Endothelial cell (in vitro differentiated cells): ENCODE measurements at regions not wholly inside any gene's neighbourhood (a gene's known extent, or its start where the extent isn't known, plus 50 kb on each side); places are given as distances from the start of the nearest gene placed in this dataset.
"Not testable (repeated sequence)": the region's sequence is repeated elsewhere in the genome, so short reads cannot be mapped to it uniquely, and the experiment has no call there.

Experiments used
- DNase-seq: peaks from one replicate; pipeline ENCODE4 v3.0.0; 2021; ENCODE audit warnings: low spot score
- H3K27ac Mint-ChIP-seq: one replicate; pipeline ENCODE4 v1.8.0; 2021; ENCODE audit warnings: mixed read lengths, inconsistent platforms; ENCODE audit not compliant: unreplicated experiment
- H3K27me3 Mint-ChIP-seq: one replicate; pipeline ENCODE4 v1.8.0; 2021; ENCODE audit warnings: mild to moderate bottlenecking, moderate library complexity, mixed read lengths, inconsistent platforms; ENCODE audit not compliant: unreplicated experiment
- H3K36me3 Mint-ChIP-seq: one replicate; pipeline ENCODE4 v1.8.0; 2021; ENCODE audit warnings: mild to moderate bottlenecking, low read depth, mixed read lengths, inconsistent platforms; ENCODE audit not compliant: unreplicated experiment
- H3K4me1 Mint-ChIP-seq: one replicate; pipeline ENCODE4 v1.8.0; 2021; ENCODE audit warnings: mild to moderate bottlenecking, mixed read lengths, inconsistent platforms; ENCODE audit not compliant: unreplicated experiment
- H3K4me3 Mint-ChIP-seq: one replicate; pipeline ENCODE4 v1.8.0; 2021; ENCODE audit warnings: mild to moderate bottlenecking, mixed read lengths, inconsistent platforms; ENCODE audit not compliant: unreplicated experiment
- H3K9me3 Mint-ChIP-seq: one replicate; pipeline ENCODE4 v1.8.0; 2021; ENCODE audit warnings: mixed read lengths, inconsistent platforms; ENCODE audit not compliant: unreplicated experiment
- CTCF ChIP-seq: fragments of 200-600 bp; sonication (generic); IDR thresholded peaks from one replicate; pipeline ENCODE4 v1.5.0; 2021; ENCODE audit warnings: antibody characterized with exemption; ENCODE audit not compliant: unreplicated experiment

- H3K4me1 Mint-ChIP-seq = peaks cover 3% of the 10 kb centered on the region
- no peak overlapping the region for H3K27ac Mint-ChIP-seq
- no peaks in the 10 kb centered on the region for H3K36me3 Mint-ChIP-seq
- H3K27me3 Mint-ChIP-seq = no peaks in the 10 kb centered on the region
- H3K9me3 Mint-ChIP-seq = no peaks in the 10 kb centered on the region
- DNase-seq = no peak
- H3K4me3 Mint-ChIP-seq = no peak overlapping the region
- TF ChIP-seq CTCF = no peak
Observed at GRCh38 chr13:65784088-65784816, 1445.9 kb downstream of the PCDH9 start.

- no peaks in the 10 kb centered on the region for H3K27me3 Mint-ChIP-seq
- no peak overlapping the region for H3K4me3 Mint-ChIP-seq
- H3K27ac Mint-ChIP-seq = no peak overlapping the region
- no peaks in the 10 kb centered on the region for H3K36me3 Mint-ChIP-seq
- no peak for TF ChIP-seq CTCF
- peaks cover 3% of the 10 kb centered on the region for H3K4me1 Mint-ChIP-seq
- H3K9me3 Mint-ChIP-seq = no peaks in the 10 kb centered on the region
- DNase-seq = no peak
Observed at GRCh38 chr13:65783383-65783782, 1446.8 kb downstream of the PCDH9 start.

- not testable (repeated sequence) for H3K4me1 Mint-ChIP-seq, DNase-seq, H3K36me3 Mint-ChIP-seq, H3K9me3 Mint-ChIP-seq, H3K4me3 Mint-ChIP-seq, H3K27ac Mint-ChIP-seq, H3K27me3 Mint-ChIP-seq
Observed at GRCh38 chr13:65771704-65772313, 1458.3 kb downstream of the PCDH9 start.

GRCh38 chr13:65768545-65768944 is 1461.6 kb downstream of the PCDH9 start:
- Mint-ChIP-seq H3K4me1 (no peaks in the 10 kb centered on the region), H3K4me3 (no peak overlapping the region), H3K27ac (no peak overlapping the region), H3K36me3 (no peaks in the 10 kb centered on the region), H3K9me3 (peaks cover 9% of the 10 kb centered on the region), H3K27me3 (no peaks in the 10 kb centered on the region)
- DNase-seq = no peak
- TF ChIP-seq CTCF = no peak

GRCh38 chr13:65763811-65764210 is 1466.3 kb downstream of the PCDH9 start:
- no peak for TF ChIP-seq CTCF
- H3K4me3 Mint-ChIP-seq = no peak overlapping the region
- H3K9me3 Mint-ChIP-seq = no peaks in the 10 kb centered on the region
- no peak overlapping the region for H3K27ac Mint-ChIP-seq
- no peaks in the 10 kb centered on the region for H3K36me3 Mint-ChIP-seq
- no peaks in the 10 kb centered on the region for H3K4me1 Mint-ChIP-seq
- no peak for DNase-seq
- H3K27me3 Mint-ChIP-seq = peaks cover 2% of the 10 kb centered on the region
